ENCODE measurements at regions not wholly inside any gene's neighbourhood (a gene's known extent, or its start where the extent isn't known, plus 50 kb on each side); places are given as distances from the start of the nearest gene placed in this dataset.

- no peak overlapping the region for H3K4me3 ChIP-seq (ENCODE audit: low read length)
- no peaks in the 10 kb centered on the region for H4K20me1 ChIP-seq (ENCODE audit: control insufficient read depth, insufficient read depth, low read depth, low read length)
- H3K27ac ChIP-seq (ENCODE audit: low read depth, low read length), result no peak overlapping the region
- no peaks in the 10 kb centered on the region for H3K36me3 ChIP-seq (ENCODE audit: control insufficient read depth, low read length)
- no peak for TF ChIP-seq EZH2phosphoT487 (IDR thresholded peaks at IDR 0.05; ENCODE audit: borderline replicate concordance, low read length)
- TF ChIP-seq, protein P1, sequence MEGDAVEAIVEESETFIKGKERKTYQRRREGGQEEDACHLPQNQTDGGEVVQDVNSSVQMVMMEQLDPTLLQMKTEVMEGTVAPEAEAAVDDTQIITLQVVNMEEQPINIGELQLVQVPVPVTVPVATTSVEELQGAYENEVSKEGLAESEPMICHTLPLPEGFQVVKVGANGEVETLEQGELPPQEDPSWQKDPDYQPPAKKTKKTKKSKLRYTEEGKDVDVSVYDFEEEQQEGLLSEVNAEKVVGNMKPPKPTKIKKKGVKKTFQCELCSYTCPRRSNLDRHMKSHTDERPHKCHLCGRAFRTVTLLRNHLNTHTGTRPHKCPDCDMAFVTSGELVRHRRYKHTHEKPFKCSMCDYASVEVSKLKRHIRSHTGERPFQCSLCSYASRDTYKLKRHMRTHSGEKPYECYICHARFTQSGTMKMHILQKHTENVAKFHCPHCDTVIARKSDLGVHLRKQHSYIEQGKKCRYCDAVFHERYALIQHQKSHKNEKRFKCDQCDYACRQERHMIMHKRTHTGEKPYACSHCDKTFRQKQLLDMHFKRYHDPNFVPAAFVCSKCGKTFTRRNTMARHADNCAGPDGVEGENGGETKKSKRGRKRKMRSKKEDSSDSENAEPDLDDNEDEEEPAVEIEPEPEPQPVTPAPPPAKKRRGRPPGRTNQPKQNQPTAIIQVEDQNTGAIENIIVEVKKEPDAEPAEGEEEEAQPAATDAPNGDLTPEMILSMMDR (IDR thresholded peaks at IDR 0.05; ENCODE audit: low read depth, low read length, poor library complexity, severe bottlenecking), result no peak
- no peaks in the 10 kb centered on the region for H3K9me3 ChIP-seq (ENCODE audit: control insufficient read depth, insufficient read depth, low read length)
- H3K4me1 ChIP-seq (ENCODE audit: control insufficient read depth, low read length), result no peaks in the 10 kb centered on the region
- H3K4me2 ChIP-seq (ENCODE audit: low read length), result no peak overlapping the region
- no peaks in the 10 kb centered on the region for H3K27me3 ChIP-seq (ENCODE audit: control insufficient read depth, low read length)
- no peaks in the 10 kb centered on the region for H3K79me2 ChIP-seq (ENCODE audit: control insufficient read depth, low read length)
- H3F3A ChIP-seq (ENCODE audit: control insufficient read depth, insufficient read depth), result no peaks in the 10 kb centered on the region
- H3K9me2 ChIP-seq (replicated peaks; ENCODE audit: control insufficient read depth, low read length), result no peaks in the 10 kb centered on the region
Observed at GRCh38 chr6:19525673-19526072, 311.5 kb upstream of the ID4 start.

- no peaks in the 10 kb centered on the region for H3K4me1 ChIP-seq (ENCODE audit: control insufficient read depth, low read length)
- H3K36me3 ChIP-seq (ENCODE audit: control insufficient read depth, low read length), result no peaks in the 10 kb centered on the region
- H3K27me3 ChIP-seq (ENCODE audit: control insufficient read depth, low read length), result no peaks in the 10 kb centered on the region
- no peaks in the 10 kb centered on the region for H3K9me2 ChIP-seq (replicated peaks; ENCODE audit: control insufficient read depth, low read length)
- H4K20me1 ChIP-seq (ENCODE audit: control insufficient read depth, insufficient read depth, low read depth, low read length), result no peaks in the 10 kb centered on the region
- TF ChIP-seq, protein P1 (IDR thresholded peaks at IDR 0.05; ENCODE audit: low read depth, low read length, poor library complexity, severe bottlenecking), result no peak
- no peak for TF ChIP-seq EZH2phosphoT487 (IDR thresholded peaks at IDR 0.05; ENCODE audit: borderline replicate concordance, low read length)
- H3K79me2 ChIP-seq (ENCODE audit: control insufficient read depth, low read length), result no peaks in the 10 kb centered on the region
- H3F3A ChIP-seq (ENCODE audit: control insufficient read depth, insufficient read depth), result no peaks in the 10 kb centered on the region
- H3K4me3 ChIP-seq (ENCODE audit: low read length), result no peak overlapping the region
- no peak overlapping the region for H3K27ac ChIP-seq (ENCODE audit: low read depth, low read length)
- no peaks in the 10 kb centered on the region for H3K9me3 ChIP-seq (ENCODE audit: control insufficient read depth, insufficient read depth, low read length)
- no peak overlapping the region for H3K4me2 ChIP-seq (ENCODE audit: low read length)
Observed at GRCh38 chr6:19530188-19530587, 307.0 kb upstream of the ID4 start.

GRCh38 chr6:19535351-19535750 is 301.8 kb upstream of the ID4 start:
- H3K4me2 ChIP-seq (ENCODE audit: low read length), result no peak overlapping the region
- H3K4me3 ChIP-seq (ENCODE audit: low read length), result no peak overlapping the region
- no peaks in the 10 kb centered on the region for H3F3A ChIP-seq (ENCODE audit: control insufficient read depth, insufficient read depth)
- no peaks in the 10 kb centered on the region for H3K36me3 ChIP-seq (ENCODE audit: control insufficient read depth, low read length)
- no peaks in the 10 kb centered on the region for H3K4me1 ChIP-seq (ENCODE audit: control insufficient read depth, low read length)
- H3K79me2 ChIP-seq (ENCODE audit: control insufficient read depth, low read length), result no peaks in the 10 kb centered on the region
- H3K27ac ChIP-seq (ENCODE audit: low read depth, low read length), result no peak overlapping the region
- TF ChIP-seq EZH2phosphoT487 (IDR thresholded peaks at IDR 0.05; ENCODE audit: borderline replicate concordance, low read length), result no peak
- TF ChIP-seq, protein P1 (IDR thresholded peaks at IDR 0.05; ENCODE audit: low read depth, low read length, poor library complexity, severe bottlenecking), result no peak
- H3K9me2 ChIP-seq (replicated peaks; ENCODE audit: control insufficient read depth, low read length), result no peaks in the 10 kb centered on the region
- no peaks in the 10 kb centered on the region for H3K27me3 ChIP-seq (ENCODE audit: control insufficient read depth, low read length)
- no peaks in the 10 kb centered on the region for H3K9me3 ChIP-seq (ENCODE audit: control insufficient read depth, insufficient read depth, low read length)
- no peaks in the 10 kb centered on the region for H4K20me1 ChIP-seq (ENCODE audit: control insufficient read depth, insufficient read depth, low read depth, low read length)

DNA sequence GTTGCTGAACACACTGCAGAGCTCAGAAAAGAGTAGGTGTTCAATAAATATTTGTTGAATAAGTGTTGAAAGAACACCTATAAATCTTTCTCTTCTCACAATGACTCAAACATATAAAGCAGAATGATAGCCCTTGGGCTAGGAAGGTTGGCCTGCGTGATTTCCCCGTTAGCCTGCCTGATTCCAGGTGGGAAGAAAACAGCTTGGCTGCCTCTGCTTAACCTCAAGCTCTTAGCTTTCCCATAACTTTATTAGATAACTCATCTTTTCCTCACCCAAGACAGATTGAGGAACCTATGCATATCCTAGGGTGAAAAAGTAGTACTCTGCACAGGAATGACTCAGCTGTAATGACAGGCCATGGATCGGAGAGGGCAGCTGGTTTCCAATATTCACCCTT is 300.3 kb upstream of the ID4 start:
- Histone ChIP-seq H3K79me2 (ENCODE audit: control insufficient read depth, low read length) (no peaks in the 10 kb centered on the region), H3K27ac (ENCODE audit: low read depth, low read length) (no peak overlapping the region), H3K9me3 (ENCODE audit: control insufficient read depth, insufficient read depth, low read length) (no peaks in the 10 kb centered on the region), H3K9me2 (replicated peaks; ENCODE audit: control insufficient read depth, low read length) (no peaks in the 10 kb centered on the region), H3K27me3 (ENCODE audit: control insufficient read depth, low read length) (no peaks in the 10 kb centered on the region), H3K4me3 (ENCODE audit: low read length) (no peak overlapping the region), H4K20me1 (ENCODE audit: control insufficient read depth, insufficient read depth, low read depth, low read length) (no peaks in the 10 kb centered on the region), H3F3A (ENCODE audit: control insufficient read depth, insufficient read depth) (no peaks in the 10 kb centered on the region), H3K4me1 (ENCODE audit: control insufficient read depth, low read length) (no peaks in the 10 kb centered on the region), H3K4me2 (ENCODE audit: low read length) (no peak overlapping the region), H3K36me3 (ENCODE audit: control insufficient read depth, low read length) (no peaks in the 10 kb centered on the region)
- TF ChIP-seq, protein P1 (IDR thresholded peaks at IDR 0.05; ENCODE audit: low read depth, low read length, poor library complexity, severe bottlenecking), result no peak
- TF ChIP-seq EZH2phosphoT487 (IDR thresholded peaks at IDR 0.05; ENCODE audit: borderline replicate concordance, low read length), result no peak
